T-helper 1 cell treated with Interleukin-12 subunit alpha and Interleukin-12 subunit beta and Interleukin-4 antibody, amounts not matched to agents 30 μg/mL and 1 μg/mL, for 36 hours (primary cell): ENCODE measurements at regions not wholly inside any gene's neighbourhood (a gene's known extent, or its start where the extent isn't known, plus 50 kb on each side); places are given as distances from the start of the nearest gene placed in this dataset.

Experiments
- H3K27ac Mint-ChIP-seq: one replicate; pipeline ENCODE4 v1.8.0; 2021; ENCODE audit warnings: mild to moderate bottlenecking, mixed read lengths
- H3K27me3 Mint-ChIP-seq: one replicate; pipeline ENCODE4 v1.8.0; 2021; ENCODE audit warnings: low read depth, mixed read lengths
- H3K36me3 Mint-ChIP-seq: one replicate; pipeline ENCODE4 v1.8.0; 2021; ENCODE audit warnings: low read depth, mixed read lengths
- H3K4me1 Mint-ChIP-seq: one replicate; pipeline ENCODE4 v1.8.0; 2021; ENCODE audit warnings: low read depth, mixed read lengths
- H3K4me3 Mint-ChIP-seq: one replicate; pipeline ENCODE4 v1.8.0; 2021; ENCODE audit warnings: mild to moderate bottlenecking, moderate library complexity, mixed read lengths
- H3K9me3 Mint-ChIP-seq: one replicate; pipeline ENCODE4 v1.8.0; 2021; ENCODE audit warnings: mixed read lengths

- no peaks in the 10 kb centered on the region for H3K27me3 Mint-ChIP-seq
- H3K36me3 Mint-ChIP-seq: no peaks in the 10 kb centered on the region
- H3K4me1 Mint-ChIP-seq: no peaks in the 10 kb centered on the region
- no peaks in the 10 kb centered on the region for H3K9me3 Mint-ChIP-seq
- H3K27ac Mint-ChIP-seq: no peak overlapping the region
- no peak overlapping the region for H3K4me3 Mint-ChIP-seq
Observed at GRCh38 chr12:91327131-91327530, 144.5 kb upstream of the DCN start.

- Mint-ChIP-seq H3K36me3 (no peaks in the 10 kb centered on the region), H3K4me1 (no peaks in the 10 kb centered on the region), H3K4me3 (no peak overlapping the region), H3K27ac (no peak overlapping the region), H3K9me3 (no peaks in the 10 kb centered on the region), H3K27me3 (no peaks in the 10 kb centered on the region)
Observed at GRCh38 chr12:91326058-91327027, 143.7 kb upstream of the DCN start.

GRCh38 chr12:91320999-91321398 lies 138.4 kb upstream of the DCN start:
- H3K36me3 Mint-ChIP-seq: no peaks in the 10 kb centered on the region
- no peaks in the 10 kb centered on the region for H3K27me3 Mint-ChIP-seq
- no peak overlapping the region for H3K27ac Mint-ChIP-seq
- no peak overlapping the region for H3K4me3 Mint-ChIP-seq
- no peaks in the 10 kb centered on the region for H3K4me1 Mint-ChIP-seq
- no peaks in the 10 kb centered on the region for H3K9me3 Mint-ChIP-seq

GRCh38 chr12:91319071-91319760 lies 136.6 kb upstream of the DCN start:
- Mint-ChIP-seq H3K27ac (no peak overlapping the region), H3K27me3 (no peaks in the 10 kb centered on the region), H3K36me3 (no peaks in the 10 kb centered on the region), H3K4me3 (no peak overlapping the region), H3K4me1 (no peaks in the 10 kb centered on the region), H3K9me3 (no peaks in the 10 kb centered on the region)

GRCh38 chr12:91317306-91317705 lies 134.7 kb upstream of the DCN start:
- no peak overlapping the region for H3K4me3 Mint-ChIP-seq
- H3K36me3 Mint-ChIP-seq: no peaks in the 10 kb centered on the region
- no peaks in the 10 kb centered on the region for H3K4me1 Mint-ChIP-seq
- no peaks in the 10 kb centered on the region for H3K9me3 Mint-ChIP-seq
- no peak overlapping the region for H3K27ac Mint-ChIP-seq
- no peaks in the 10 kb centered on the region for H3K27me3 Mint-ChIP-seq

- no peaks in the 10 kb centered on the region for H3K9me3 Mint-ChIP-seq
- no peak overlapping the region for H3K27ac Mint-ChIP-seq
- H3K4me3 Mint-ChIP-seq: no peak overlapping the region
- H3K36me3 Mint-ChIP-seq: no peaks in the 10 kb centered on the region
- no peaks in the 10 kb centered on the region for H3K27me3 Mint-ChIP-seq
- H3K4me1 Mint-ChIP-seq: no peaks in the 10 kb centered on the region
Observed at GRCh38 chr12:91316907-91317269, 134.3 kb upstream of the DCN start.

GRCh38 chr12:91316161-91316906 lies 133.7 kb upstream of the DCN start:
- H3K4me3 Mint-ChIP-seq: no peak overlapping the region
- H3K27ac Mint-ChIP-seq: no peak overlapping the region
- H3K9me3 Mint-ChIP-seq: no peaks in the 10 kb centered on the region
- H3K36me3 Mint-ChIP-seq: no peaks in the 10 kb centered on the region
- no peaks in the 10 kb centered on the region for H3K4me1 Mint-ChIP-seq
- no peaks in the 10 kb centered on the region for H3K27me3 Mint-ChIP-seq

GRCh38 chr12:91311081-91311480 lies 128.5 kb upstream of the DCN start:
- H3K4me3 Mint-ChIP-seq: no peak overlapping the region
- H3K4me1 Mint-ChIP-seq: no peaks in the 10 kb centered on the region
- H3K27me3 Mint-ChIP-seq: no peaks in the 10 kb centered on the region
- H3K9me3 Mint-ChIP-seq: no peaks in the 10 kb centered on the region
- H3K36me3 Mint-ChIP-seq: no peaks in the 10 kb centered on the region
- no peak overlapping the region for H3K27ac Mint-ChIP-seq

- Mint-ChIP-seq H3K27me3 (no peaks in the 10 kb centered on the region), H3K36me3 (no peaks in the 10 kb centered on the region), H3K27ac (no peak overlapping the region), H3K9me3 (no peaks in the 10 kb centered on the region), H3K4me1 (no peaks in the 10 kb centered on the region), H3K4me3 (no peak overlapping the region)
Observed at GRCh38 chr12:91309450-91309849, 126.8 kb upstream of the DCN start.

GRCh38 chr12:91307957-91308670 lies 125.5 kb upstream of the DCN start:
- no peaks in the 10 kb centered on the region for H3K36me3 Mint-ChIP-seq
- no peak overlapping the region for H3K4me3 Mint-ChIP-seq
- H3K4me1 Mint-ChIP-seq: no peaks in the 10 kb centered on the region
- no peaks in the 10 kb centered on the region for H3K9me3 Mint-ChIP-seq
- no peaks in the 10 kb centered on the region for H3K27me3 Mint-ChIP-seq
- no peak overlapping the region for H3K27ac Mint-ChIP-seq

GRCh38 chr12:91290354-91290753 lies 107.7 kb upstream of the DCN start:
- no peaks in the 10 kb centered on the region for H3K4me1 Mint-ChIP-seq
- H3K4me3 Mint-ChIP-seq: no peak overlapping the region
- H3K27me3 Mint-ChIP-seq: no peaks in the 10 kb centered on the region
- no peaks in the 10 kb centered on the region for H3K9me3 Mint-ChIP-seq
- no peaks in the 10 kb centered on the region for H3K36me3 Mint-ChIP-seq
- no peak overlapping the region for H3K27ac Mint-ChIP-seq

- no peaks in the 10 kb centered on the region for H3K4me1 Mint-ChIP-seq
- H3K4me3 Mint-ChIP-seq: no peak overlapping the region
- no peaks in the 10 kb centered on the region for H3K9me3 Mint-ChIP-seq
- no peak overlapping the region for H3K27ac Mint-ChIP-seq
- H3K27me3 Mint-ChIP-seq: no peaks in the 10 kb centered on the region
- no peaks in the 10 kb centered on the region for H3K36me3 Mint-ChIP-seq
Observed at GRCh38 chr12:91289906-91290305, 107.3 kb upstream of the DCN start.

GRCh38 chr12:91289072-91289471 lies 106.5 kb upstream of the DCN start:
- no peaks in the 10 kb centered on the region for H3K4me1 Mint-ChIP-seq
- H3K27me3 Mint-ChIP-seq: no peaks in the 10 kb centered on the region
- no peaks in the 10 kb centered on the region for H3K36me3 Mint-ChIP-seq
- no peaks in the 10 kb centered on the region for H3K9me3 Mint-ChIP-seq
- H3K27ac Mint-ChIP-seq: no peak overlapping the region
- no peak overlapping the region for H3K4me3 Mint-ChIP-seq

- no peak overlapping the region for H3K4me3 Mint-ChIP-seq
- H3K27me3 Mint-ChIP-seq: no peaks in the 10 kb centered on the region
- H3K36me3 Mint-ChIP-seq: no peaks in the 10 kb centered on the region
- no peak overlapping the region for H3K27ac Mint-ChIP-seq
- no peaks in the 10 kb centered on the region for H3K4me1 Mint-ChIP-seq
- no peaks in the 10 kb centered on the region for H3K9me3 Mint-ChIP-seq
Observed at GRCh38 chr12:91287753-91288152, 105.1 kb upstream of the DCN start.
